ENCODE measurements at regions not wholly inside any gene's neighbourhood (a gene's known extent, or its start where the extent isn't known, plus 50 kb on each side); places are given as distances from the start of the nearest gene placed in this dataset.

- no peak for DNase-seq (ENCODE audit: low spot score)
- Mint-ChIP-seq H3K4me3 (ENCODE audit: unreplicated experiment) (no peak overlapping the region), H3K9me3 (ENCODE audit: low read depth) (no peaks in the 10 kb centered on the region), H3K4me1 (ENCODE audit: low read depth) (peaks cover 17% of the 10 kb centered on the region), H3K36me3 (ENCODE audit: low read depth) (no peaks in the 10 kb centered on the region), H3K27ac (ENCODE audit: unreplicated experiment) (no peak overlapping the region), H3K27me3 (ENCODE audit: low read depth) (no peaks in the 10 kb centered on the region)
- no peak for TF ChIP-seq CTCF (IDR thresholded peaks at IDR 0.05)
Observed at GRCh38 chr1:209389975-209390374, 193.5 kb upstream of the CAMK1G start.

GRCh38 chr1:209390764-209391163 is 192.8 kb upstream of the CAMK1G start:
- Mint-ChIP-seq H3K4me3 (ENCODE audit: unreplicated experiment) (no peak overlapping the region), H3K36me3 (ENCODE audit: low read depth) (no peaks in the 10 kb centered on the region), H3K27ac (ENCODE audit: unreplicated experiment) (no peak overlapping the region), H3K9me3 (ENCODE audit: low read depth) (no peaks in the 10 kb centered on the region), H3K4me1 (ENCODE audit: low read depth) (peaks cover 21% of the 10 kb centered on the region), H3K27me3 (ENCODE audit: low read depth) (peaks cover 2% of the 10 kb centered on the region)
- no peak for DNase-seq (ENCODE audit: low spot score)
- no peak for TF ChIP-seq CTCF (IDR thresholded peaks at IDR 0.05)

GRCh38 chr1:209391792-209392191 is 191.7 kb upstream of the CAMK1G start:
- peaks cover 21% of the 10 kb centered on the region for H3K4me1 Mint-ChIP-seq (ENCODE audit: low read depth)
- H3K4me3 Mint-ChIP-seq (ENCODE audit: unreplicated experiment): no peak overlapping the region
- no peak overlapping the region for H3K27ac Mint-ChIP-seq (ENCODE audit: unreplicated experiment)
- no peak for TF ChIP-seq CTCF (IDR thresholded peaks at IDR 0.05)
- H3K36me3 Mint-ChIP-seq (ENCODE audit: low read depth): no peaks in the 10 kb centered on the region
- no peak for DNase-seq (ENCODE audit: low spot score)
- H3K27me3 Mint-ChIP-seq (ENCODE audit: low read depth): peaks cover 2% of the 10 kb centered on the region
- H3K9me3 Mint-ChIP-seq (ENCODE audit: low read depth): no peaks in the 10 kb centered on the region

GRCh38 chr1:209395169-209395568 is 188.3 kb upstream of the CAMK1G start:
- no peak for TF ChIP-seq CTCF (IDR thresholded peaks at IDR 0.05)
- peaks cover 2% of the 10 kb centered on the region for H3K27me3 Mint-ChIP-seq (ENCODE audit: low read depth)
- DNase-seq (ENCODE audit: low spot score): no peak
- H3K4me3 Mint-ChIP-seq (ENCODE audit: unreplicated experiment): no peak overlapping the region
- no peaks in the 10 kb centered on the region for H3K9me3 Mint-ChIP-seq (ENCODE audit: low read depth)
- H3K36me3 Mint-ChIP-seq (ENCODE audit: low read depth): no peaks in the 10 kb centered on the region
- H3K4me1 Mint-ChIP-seq (ENCODE audit: low read depth): peaks cover 14% of the 10 kb centered on the region
- H3K27ac Mint-ChIP-seq (ENCODE audit: unreplicated experiment): no peak overlapping the region

- Mint-ChIP-seq H3K4me1 (ENCODE audit: low read depth) (peaks cover 14% of the 10 kb centered on the region), H3K27ac (ENCODE audit: unreplicated experiment) (no peak overlapping the region), H3K36me3 (ENCODE audit: low read depth) (no peaks in the 10 kb centered on the region), H3K4me3 (ENCODE audit: unreplicated experiment) (no peak overlapping the region), H3K9me3 (ENCODE audit: low read depth) (no peaks in the 10 kb centered on the region), H3K27me3 (ENCODE audit: low read depth) (peaks cover 2% of the 10 kb centered on the region)
- DNase-seq (ENCODE audit: low spot score): no peak
- no peak for TF ChIP-seq CTCF (IDR thresholded peaks at IDR 0.05)
Observed at GRCh38 chr1:209397371-209397770, 186.1 kb upstream of the CAMK1G start.
